ENCODE measurements at regions not wholly inside any gene's neighbourhood (a gene's known extent, or its start where the extent isn't known, plus 50 kb on each side); places are given as distances from the start of the nearest gene placed in this dataset.

DNA sequence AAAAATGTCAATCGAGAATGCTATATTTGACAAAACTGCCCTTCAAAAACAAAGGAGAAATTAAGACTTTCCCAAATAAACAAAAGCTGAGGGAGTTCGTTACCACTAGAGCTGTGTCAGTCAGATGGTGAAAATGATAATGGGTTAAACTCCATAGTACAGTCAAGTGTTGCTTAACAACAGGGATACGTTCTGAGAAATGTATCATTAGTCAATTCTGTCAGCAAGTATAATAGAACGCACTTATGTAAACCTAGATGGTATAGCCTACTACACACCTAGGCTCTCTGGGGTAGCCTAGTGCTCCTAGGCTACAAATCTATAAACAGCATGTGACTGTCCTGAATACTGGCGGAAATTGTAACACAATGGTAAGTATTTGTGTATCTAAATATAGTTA, 138.7 kb downstream of the DRD1 start:
- Mint-ChIP-seq H3K4me1 (no peaks in the 10 kb centered on the region), H3K4me3 (no peak overlapping the region), H3K9me3 (no peaks in the 10 kb centered on the region), H3K27ac (no peak overlapping the region), H3K36me3 (no peaks in the 10 kb centered on the region), H3K27me3 (ENCODE audit: low read depth) (no peaks in the 10 kb centered on the region; the same call in 1 of the 2 replicates)
- ChIA-PET CTCF (no interaction called here), POLR2A (no interaction called here)
- no peak for DNase-seq (ENCODE audit: low spot score)
- TF ChIP-seq, protein P1, sequence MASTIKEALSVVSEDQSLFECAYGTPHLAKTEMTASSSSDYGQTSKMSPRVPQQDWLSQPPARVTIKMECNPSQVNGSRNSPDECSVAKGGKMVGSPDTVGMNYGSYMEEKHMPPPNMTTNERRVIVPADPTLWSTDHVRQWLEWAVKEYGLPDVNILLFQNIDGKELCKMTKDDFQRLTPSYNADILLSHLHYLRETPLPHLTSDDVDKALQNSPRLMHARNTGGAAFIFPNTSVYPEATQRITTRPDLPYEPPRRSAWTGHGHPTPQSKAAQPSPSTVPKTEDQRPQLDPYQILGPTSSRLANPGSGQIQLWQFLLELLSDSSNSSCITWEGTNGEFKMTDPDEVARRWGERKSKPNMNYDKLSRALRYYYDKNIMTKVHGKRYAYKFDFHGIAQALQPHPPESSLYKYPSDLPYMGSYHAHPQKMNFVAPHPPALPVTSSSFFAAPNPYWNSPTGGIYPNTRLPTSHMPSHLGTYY (CRISPR knock-in tag; IDR thresholded peaks at IDR 0.05): no peak
- TF ChIP-seq TP53 (CRISPR knock-in tag; IDR thresholded peaks at IDR 0.05) (no peak), ARID4B (CRISPR knock-in tag; IDR thresholded peaks at IDR 0.05; ENCODE audit: borderline replicate concordance) (no peak), CTCF (IDR thresholded peaks at IDR 0.05) (no peak), GTF2I (CRISPR knock-in tag; conservative IDR thresholded peaks at IDR 0.05) (no peak)
- ATAC-seq: no peak

- no peak for ATAC-seq
- no peak overlapping the region for H3K4me3 Mint-ChIP-seq
- peaks cover 4% of the 10 kb centered on the region for H3K9me3 Mint-ChIP-seq
- no peaks in the 10 kb centered on the region for H3K4me1 Mint-ChIP-seq
- CTCF ChIA-PET: interaction anchor here (1.0 kb wide), 1 partner anchor 47 kb away, joined by 3 read pairs; no protein-coding TSS in a partner anchor
- POLR2A ChIA-PET: no interaction called here
- H3K36me3 Mint-ChIP-seq: no peaks in the 10 kb centered on the region
- no peak overlapping the region for H3K27ac Mint-ChIP-seq
- no peak for DNase-seq (ENCODE audit: low spot score)
- H3K27me3 Mint-ChIP-seq (ENCODE audit: low read depth): no peaks in the 10 kb centered on the region
- TF ChIP-seq, protein P2, sequence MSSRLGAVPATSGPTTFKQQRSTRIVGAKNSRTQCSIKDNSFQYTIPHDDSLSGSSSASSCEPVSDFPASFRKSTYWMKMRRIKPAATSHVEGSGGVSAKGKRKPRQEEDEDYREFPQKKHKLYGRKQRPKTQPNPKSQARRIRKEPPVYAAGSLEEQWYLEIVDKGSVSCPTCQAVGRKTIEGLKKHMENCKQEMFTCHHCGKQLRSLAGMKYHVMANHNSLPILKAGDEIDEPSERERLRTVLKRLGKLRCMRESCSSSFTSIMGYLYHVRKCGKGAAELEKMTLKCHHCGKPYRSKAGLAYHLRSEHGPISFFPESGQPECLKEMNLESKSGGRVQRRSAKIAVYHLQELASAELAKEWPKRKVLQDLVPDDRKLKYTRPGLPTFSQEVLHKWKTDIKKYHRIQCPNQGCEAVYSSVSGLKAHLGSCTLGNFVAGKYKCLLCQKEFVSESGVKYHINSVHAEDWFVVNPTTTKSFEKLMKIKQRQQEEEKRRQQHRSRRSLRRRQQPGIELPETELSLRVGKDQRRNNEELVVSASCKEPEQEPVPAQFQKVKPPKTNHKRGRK (CRISPR knock-in tag; IDR thresholded peaks at IDR 0.05; ENCODE audit: borderline replicate concordance): no peak
- TF ChIP-seq ETV6 (CRISPR knock-in tag; IDR thresholded peaks at IDR 0.05) (no peak), ZNF532 (CRISPR knock-in tag; IDR thresholded peaks at IDR 0.05; ENCODE audit: borderline replicate concordance) (no peak), FOXJ3 (CRISPR knock-in tag; IDR thresholded peaks at IDR 0.05; ENCODE audit: borderline replicate concordance) (no peak), ZNF219 (CRISPR knock-in tag; IDR thresholded peaks at IDR 0.05; ENCODE audit: borderline replicate concordance) (no peak), TP53 (CRISPR knock-in tag; IDR thresholded peaks at IDR 0.05) (no peak), IRF2 (CRISPR knock-in tag; IDR thresholded peaks at IDR 0.05; ENCODE audit: borderline replicate concordance, low read depth) (no peak), CREB1 (CRISPR knock-in tag; IDR thresholded peaks at IDR 0.05) (no peak), SMAD3 (CRISPR knock-in tag; IDR thresholded peaks at IDR 0.05; ENCODE audit: borderline replicate concordance) (no peak), ZNF317 (CRISPR knock-in tag; IDR thresholded peaks at IDR 0.05; ENCODE audit: borderline replicate concordance, low read depth) (no peak), ZNF263 (CRISPR knock-in tag; IDR thresholded peaks at IDR 0.05; ENCODE audit: low read depth) (no peak), MAX (CRISPR knock-in tag; IDR thresholded peaks at IDR 0.05) (no peak)
- TF ChIP-seq, protein P1 (CRISPR knock-in tag; IDR thresholded peaks at IDR 0.05): no peak
- TF ChIP-seq, protein P3, sequence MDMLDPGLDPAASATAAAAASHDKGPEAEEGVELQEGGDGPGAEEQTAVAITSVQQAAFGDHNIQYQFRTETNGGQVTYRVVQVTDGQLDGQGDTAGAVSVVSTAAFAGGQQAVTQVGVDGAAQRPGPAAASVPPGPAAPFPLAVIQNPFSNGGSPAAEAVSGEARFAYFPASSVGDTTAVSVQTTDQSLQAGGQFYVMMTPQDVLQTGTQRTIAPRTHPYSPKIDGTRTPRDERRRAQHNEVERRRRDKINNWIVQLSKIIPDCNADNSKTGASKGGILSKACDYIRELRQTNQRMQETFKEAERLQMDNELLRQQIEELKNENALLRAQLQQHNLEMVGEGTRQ (CRISPR knock-in tag; IDR thresholded peaks at IDR 0.05): no peak
Observed at GRCh38 chr5:175290379-175290778, 153.6 kb downstream of the DRD1 start.

Data from WTC11 (cell line).